ENCODE measurements at regions not wholly inside any gene's neighbourhood (a gene's known extent, or its start where the extent isn't known, plus 50 kb on each side); places are given as distances from the start of the nearest gene placed in this dataset.

DNA sequence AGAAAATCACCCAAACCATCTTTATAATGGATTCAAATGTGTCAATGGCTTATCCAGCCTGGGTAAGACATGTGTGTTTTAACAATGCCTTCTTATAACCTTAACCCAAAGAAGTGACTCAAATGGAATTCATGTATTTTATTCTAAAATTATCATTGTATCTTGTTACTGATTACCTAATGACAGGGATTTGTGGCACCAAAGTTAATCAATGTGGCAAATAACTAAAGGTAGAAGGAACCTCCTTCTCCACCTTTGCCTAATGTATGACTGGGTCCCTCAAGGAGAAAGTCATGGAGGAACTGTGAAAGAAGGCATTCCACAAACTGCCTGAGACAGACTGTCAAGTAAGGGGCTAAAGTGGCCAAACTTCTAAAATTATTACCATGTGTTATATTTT, 84.4 kb upstream of the ITGA1 start:
- ChIA-PET POLR2A (ENCODE audit: partially characterized antibody) (no interaction called here), CTCF (ENCODE audit: partially characterized antibody) (interaction anchor here (1.2 kb wide), 1 partner anchor 11 kb away, joined by 5 read pairs; no protein-coding TSS in a partner anchor)
- Histone ChIP-seq H3K23me2 (ENCODE audit: low read depth, low read length) (no peaks in the 10 kb centered on the region), H2BK20ac (ENCODE audit: low read length) (no peak overlapping the region), H2BK15ac (ENCODE audit: low read length) (no peak overlapping the region), H2BK120ac (replicated peaks; ENCODE audit: low read depth, low read length) (no peak overlapping the region), H3K27me3 (replicated peaks in 1 of 4; ENCODE audit: control insufficient read depth in 3 of 4, extremely low read depth in 1 of 4, insufficient read depth in 3 of 4, low read length in 3 of 4) (no peaks in the 10 kb centered on the region), H3K79me1 (ENCODE audit: low read depth, low read length) (no peaks in the 10 kb centered on the region), H4K20me1 (replicated peaks in 1 of 2; ENCODE audit: control insufficient read depth in 1 of 2, insufficient read depth in 2 of 2, low read length in 2 of 2) (no peaks in the 10 kb centered on the region), H4K91ac (replicated peaks; ENCODE audit: insufficient read length, low read length) (no peak overlapping the region), H3K23ac (ENCODE audit: insufficient read length) (no peak overlapping the region), H3K18ac (ENCODE audit: extremely low read depth, low read length) (no peak overlapping the region), H3K9me3 (ENCODE audit: insufficient read depth in 2 of 2, low read depth in 1 of 2, low read length in 1 of 2) (no peaks in the 10 kb centered on the region), H3K4ac (replicated peaks; ENCODE audit: insufficient read length, low read depth, low read length) (no peak overlapping the region), H3K9ac (replicated peaks in 1 of 4; ENCODE audit: extremely low read depth in 1 of 4, low read depth in 3 of 4, low read length in 3 of 4) (no peak overlapping the region), H3K4me2 (ENCODE audit: insufficient read depth in 1 of 2, low read depth in 2 of 2, low read length in 2 of 2) (no peak overlapping the region), H4K8ac (ENCODE audit: extremely low read depth, insufficient read depth, low read length) (no peak overlapping the region), H2AK5ac (ENCODE audit: low read depth, low read length) (no peak overlapping the region), H3K4me3 (ENCODE audit: extremely low read depth in 1 of 4, insufficient read depth in 2 of 4, low read depth in 3 of 4, low read length in 4 of 4) (no peak overlapping the region), H2BK12ac (ENCODE audit: low read depth, low read length) (no peak overlapping the region), H2BK5ac (ENCODE audit: low read depth, low read length) (no peak overlapping the region), H2AFZ (ENCODE audit: low read length) (0 out of 2 replicates have a peak overlapping the region, but pooled peaks have one; percentile 17), H3K14ac (ENCODE audit: insufficient read length) (no peak overlapping the region), H3K4me1 (replicated peaks in 1 of 4; ENCODE audit: control insufficient read depth in 3 of 4, insufficient read depth in 4 of 4, low read length in 3 of 4) (no peaks in the 10 kb centered on the region), H4K5ac (ENCODE audit: insufficient read length, low read depth, low read length) (no peak overlapping the region), H3K36me3 (ENCODE audit: control insufficient read depth in 2 of 4, insufficient read depth in 4 of 4, low read length in 3 of 4) (no peaks in the 10 kb centered on the region), H3K56ac (replicated peaks; ENCODE audit: insufficient read length, low read depth, low read length) (no peak overlapping the region), H3K27ac (ENCODE audit: low read depth, low read length) (no peak overlapping the region), H3K79me2 (ENCODE audit: control insufficient read depth in 1 of 2, insufficient read depth in 2 of 2, low read length in 2 of 2) (no peaks in the 10 kb centered on the region)
- no peak for DNase-seq (ENCODE audit: low read depth in 1 of 2, low spot score in 2 of 2)
- no peak for FAIRE-seq
- no peak for TF ChIP-seq TBP (IDR thresholded peaks at IDR 0.05; ENCODE audit: low read depth, low read length)
- no peak for TF ChIP-seq KDM5A (IDR thresholded peaks at IDR 0.05; ENCODE audit: low read length)
- TF ChIP-seq SIN3A (conservative IDR thresholded peaks at IDR 0.05 in 1 of 2, IDR thresholded peaks at IDR 0.05 in 1 of 2; ENCODE audit: low read depth in 1 of 2, low read length in 2 of 2) = no peak
- no peak for TF ChIP-seq BRCA1 (IDR thresholded peaks at IDR 0.05; ENCODE audit: low read depth, low read length)
- TF ChIP-seq JUND (IDR thresholded peaks at IDR 0.05; ENCODE audit: low read length) = no peak
- TF ChIP-seq FOSL1 (IDR thresholded peaks at IDR 0.05; ENCODE audit: insufficient read depth, low read depth, low read length) = no peak
- TF ChIP-seq GABPA (IDR thresholded peaks at IDR 0.05; ENCODE audit: borderline replicate concordance, insufficient read depth, low read length) = no peak
- TF ChIP-seq POLR2A (IDR thresholded peaks at IDR 0.05; ENCODE audit: control extremely low read depth in 1 of 2, low read depth in 2 of 2, low read length in 2 of 2) = no peak

All from H1 (cell line).